Kidney glomerular epithelial cell (primary cell): ENCODE measurements at regions not wholly inside any gene's neighbourhood (a gene's known extent, or its start where the extent isn't known, plus 50 kb on each side); places are given as distances from the start of the nearest gene placed in this dataset.
"Not testable (repeated sequence)": the region's sequence is repeated elsewhere in the genome, so short reads cannot be mapped to it uniquely, and the experiment has no call there.

ENCODE experiments used
- DNase-seq: peaks from one replicate; lab custom pipeline; 2025; lab: John Stamatoyannopoulos, UW

DNA sequence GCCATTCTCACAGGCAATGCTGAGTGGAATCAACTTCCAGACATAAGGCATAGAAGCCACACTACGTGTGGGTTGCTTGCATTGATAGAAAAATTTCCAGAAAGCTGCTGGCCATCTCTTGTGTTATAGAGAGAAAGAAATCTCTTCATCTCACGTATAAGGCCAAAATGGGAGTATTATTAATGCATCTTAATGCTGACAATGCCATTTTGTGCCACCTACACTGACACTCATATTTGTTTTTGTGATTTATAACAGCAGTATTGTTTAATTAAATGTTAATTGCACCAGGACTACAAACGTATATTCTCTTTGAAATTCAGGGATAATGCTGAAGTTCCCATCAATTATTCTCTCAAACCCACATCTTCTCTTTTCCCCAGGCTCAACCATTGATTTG, 56.1 kb upstream of the TMEM132D start:
- DNase-seq = no peak

DNA sequence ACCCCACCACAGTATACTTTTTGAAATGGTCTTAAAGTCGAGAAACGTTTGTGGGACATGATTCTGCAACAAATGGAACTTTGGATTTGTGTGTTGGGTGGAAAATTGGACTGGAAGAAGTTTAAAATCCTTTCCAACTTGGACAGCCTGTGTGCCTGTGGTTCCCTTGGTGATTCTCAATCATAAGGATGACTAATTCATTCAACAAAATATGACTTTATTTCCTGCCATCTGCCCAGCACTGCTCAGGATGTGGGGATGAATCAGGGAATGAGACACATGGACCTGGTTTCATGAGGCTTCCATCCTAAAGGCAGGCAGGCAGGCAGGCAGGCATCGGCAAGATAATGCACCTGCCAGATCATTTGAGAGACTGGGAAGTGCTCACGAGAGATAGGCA, 57.3 kb upstream of the TMEM132D start:
- no peak for DNase-seq

DNA sequence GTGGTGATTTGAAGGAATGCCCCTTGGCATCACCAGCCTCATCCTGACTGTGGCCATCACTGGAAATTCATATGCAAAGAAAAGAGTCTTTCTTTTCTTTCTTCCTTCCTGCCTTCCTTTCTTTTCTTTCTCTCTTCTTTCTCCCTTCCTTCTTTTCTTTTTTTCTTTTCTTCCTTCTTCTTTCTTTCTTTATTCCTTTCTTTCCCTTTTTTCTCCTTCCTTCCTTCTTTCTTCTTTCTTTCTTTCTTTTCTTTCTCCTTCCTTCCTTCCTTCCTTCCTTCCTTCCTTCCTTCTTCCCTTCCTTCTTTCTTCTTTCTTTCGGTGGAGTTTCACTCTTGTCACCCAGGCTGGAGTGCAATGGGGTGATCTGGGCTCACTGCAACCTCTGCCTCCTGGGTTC, 58.0 kb upstream of the TMEM132D start:
- no peak for DNase-seq

DNA sequence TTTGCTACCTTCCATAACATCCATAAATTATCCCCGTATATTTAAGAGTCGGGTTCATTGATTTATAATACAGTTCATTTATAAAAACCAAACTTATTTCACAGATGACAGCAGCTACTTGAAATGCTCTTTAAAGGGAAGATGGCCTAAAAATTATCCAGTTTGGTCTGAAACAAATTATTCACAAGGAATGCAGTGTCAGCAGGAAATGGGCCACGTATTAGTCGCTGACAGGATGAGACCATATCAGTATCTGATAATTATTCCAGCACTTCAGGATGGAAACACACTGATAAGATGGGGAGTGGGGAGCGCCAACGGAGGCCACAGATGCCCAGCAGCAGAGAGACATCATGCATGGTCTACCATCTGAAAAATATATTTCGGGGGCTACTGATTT, 60.5 kb upstream of the TMEM132D start:
- no peak for DNase-seq

DNA sequence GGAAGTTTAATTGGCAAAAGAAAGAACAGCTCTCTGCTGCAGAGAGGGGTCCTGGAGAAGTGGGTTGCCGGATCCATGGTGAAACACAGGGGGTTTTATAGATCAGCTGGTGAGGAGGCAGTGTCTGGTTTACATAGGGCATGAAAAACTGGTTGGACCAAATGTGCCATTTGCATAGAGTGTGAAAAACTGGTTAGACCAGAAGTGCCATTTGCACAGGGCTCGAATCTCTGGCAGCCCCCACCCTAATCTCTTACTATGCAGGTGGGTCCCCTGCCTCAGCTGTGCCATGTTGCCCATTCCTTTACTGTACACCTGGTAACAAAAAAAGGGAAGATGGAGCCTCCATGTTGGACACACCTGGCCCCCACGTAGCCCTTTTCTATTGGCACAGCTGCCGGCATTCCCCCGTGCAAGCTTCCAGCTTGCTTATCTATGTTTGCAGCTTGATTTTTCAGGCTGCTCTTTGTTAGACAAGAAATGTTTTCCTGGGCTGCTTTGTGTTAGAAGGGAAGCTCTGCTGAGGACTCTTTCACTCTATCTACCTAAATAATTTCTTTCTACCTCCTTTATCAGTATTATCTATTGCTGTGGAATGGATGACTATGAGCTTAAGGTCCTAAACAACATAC, 61.1 kb upstream of the TMEM132D start:
- no peak for DNase-seq

DNA sequence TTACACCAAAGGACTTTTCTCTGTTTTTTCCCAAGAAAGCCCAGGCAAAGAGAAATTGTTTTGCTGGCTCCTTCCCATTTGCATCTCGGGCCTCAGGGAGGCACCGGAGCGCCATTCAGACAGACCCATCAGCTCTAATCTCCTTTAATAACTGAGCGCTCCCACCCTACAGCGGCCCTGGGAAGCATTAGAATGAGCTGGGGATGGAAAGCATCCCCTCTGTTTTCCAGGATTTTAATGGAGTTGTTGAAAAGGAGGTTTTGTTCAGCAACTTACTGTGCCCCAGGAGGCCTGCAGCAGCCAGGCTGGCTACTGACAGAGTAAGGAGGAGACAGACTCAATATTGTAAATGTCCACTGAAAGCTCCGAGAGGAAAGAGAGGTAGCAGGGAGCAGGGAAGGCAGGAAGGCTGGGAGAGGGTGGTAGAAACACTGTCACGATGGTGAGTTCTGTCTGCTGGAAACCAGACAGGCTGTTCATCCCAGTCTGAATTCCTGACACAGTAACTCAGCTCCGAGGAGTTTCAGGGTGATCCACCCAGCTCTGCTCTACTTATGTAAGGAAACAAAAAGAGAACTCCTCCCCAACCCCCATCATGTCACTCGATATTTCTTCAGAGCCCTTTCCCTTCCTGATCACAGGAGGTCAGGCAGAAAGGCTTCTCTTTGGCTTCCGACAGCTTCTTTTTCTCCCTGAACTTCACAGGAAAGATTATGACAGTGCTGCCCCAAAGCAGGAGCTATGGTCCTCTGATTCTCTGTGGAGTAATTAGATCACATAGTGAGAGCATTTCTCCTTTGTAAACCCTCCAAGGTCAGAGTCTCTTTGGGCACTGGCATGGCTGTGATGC, 62.5 kb upstream of the TMEM132D start:
- no peak for DNase-seq

DNA sequence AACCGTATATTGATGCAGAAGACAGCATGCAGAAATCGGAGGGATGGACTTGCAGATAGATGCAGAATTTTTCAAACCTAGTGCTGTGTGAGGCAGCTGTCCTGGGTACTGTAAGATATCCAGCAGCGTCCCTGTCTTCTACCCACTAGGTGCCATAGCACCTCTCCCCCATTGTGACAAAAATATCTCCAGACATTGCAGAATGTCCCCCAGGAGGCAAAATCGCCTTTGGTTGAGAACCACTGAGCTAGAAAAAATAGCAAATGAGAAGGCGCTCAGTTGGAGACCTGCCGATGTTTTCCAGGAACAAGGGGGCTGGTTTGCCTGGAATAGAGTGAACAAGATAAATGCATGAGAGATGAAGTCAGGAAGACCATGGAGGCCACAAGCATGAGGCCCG, 67.9 kb upstream of the TMEM132D start:
- no peak for DNase-seq

DNA sequence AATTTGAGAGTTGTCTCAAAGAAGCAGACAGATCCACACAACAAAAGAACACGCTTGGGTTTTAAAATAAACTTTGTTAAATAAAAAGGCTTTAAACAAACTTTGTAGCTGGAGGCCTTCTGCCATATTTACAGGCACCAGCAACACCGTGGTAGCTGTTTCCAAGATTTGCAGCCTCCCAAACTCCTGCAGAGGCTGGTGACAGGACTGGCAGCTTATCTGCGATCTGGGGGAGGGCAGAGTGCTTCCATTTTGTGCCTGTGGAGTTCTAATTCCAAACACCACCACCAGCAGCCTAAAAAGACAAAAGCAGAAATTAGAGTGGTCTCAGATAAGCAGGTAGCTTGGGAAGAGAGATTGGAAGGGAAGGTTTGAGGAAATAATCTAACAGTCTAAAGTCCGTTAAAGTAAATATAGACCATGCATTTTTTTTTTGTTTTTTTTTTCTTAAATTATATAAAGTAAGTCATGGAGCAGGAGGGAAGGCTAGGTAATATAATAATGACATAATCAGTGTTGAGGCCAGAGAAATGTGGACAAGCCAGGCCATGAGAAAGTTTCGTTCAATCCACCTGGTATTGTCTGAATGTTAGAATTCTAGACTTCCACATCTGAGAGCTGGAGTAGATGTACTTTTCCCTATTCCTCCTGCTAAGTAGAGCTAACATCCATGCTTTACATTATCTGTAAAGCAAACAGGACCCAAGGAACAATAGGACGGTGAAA, 69.6 kb upstream of the TMEM132D start:
- no peak for DNase-seq

DNA sequence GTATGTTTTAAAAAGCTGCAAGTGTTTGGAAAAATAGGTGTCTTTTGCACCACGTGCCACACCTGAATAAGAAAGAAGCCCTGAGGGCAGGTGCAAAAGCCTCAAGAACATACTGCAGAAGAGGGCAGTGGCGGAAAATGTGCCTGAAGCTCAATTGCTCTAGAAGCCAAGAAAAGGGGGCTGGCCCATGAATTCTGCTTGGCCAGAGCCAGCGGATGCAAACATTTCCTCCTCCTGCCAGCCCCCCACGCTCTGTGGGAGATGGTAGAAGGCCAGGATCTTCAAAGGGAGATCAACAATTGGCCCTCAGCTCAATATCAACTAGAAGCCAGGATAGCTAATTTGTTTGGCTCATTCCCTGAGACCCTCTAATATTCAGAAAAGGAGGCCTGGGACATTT, 80.3 kb upstream of the TMEM132D start:
- DNase-seq = no peak

DNA sequence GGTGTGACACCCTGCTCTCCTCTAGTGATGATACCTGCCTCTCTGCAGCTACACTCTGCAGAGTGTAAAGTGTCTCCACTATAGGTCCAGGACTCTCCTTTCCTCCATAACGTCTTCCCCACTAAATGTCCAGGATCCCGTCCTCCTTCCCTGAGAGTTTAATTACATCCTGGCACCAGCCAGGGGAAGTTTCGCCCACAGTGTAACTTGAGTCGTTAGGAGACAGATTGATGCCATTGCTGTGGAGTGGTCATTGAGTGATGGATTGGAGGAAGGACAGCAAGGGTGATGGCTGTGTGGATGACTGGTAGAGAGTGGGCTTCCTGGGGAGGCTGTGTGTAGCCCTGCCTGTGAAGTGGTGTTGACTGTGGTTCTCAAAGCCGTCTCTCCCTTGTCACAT, 84.0 kb upstream of the TMEM132D start:
- no peak for DNase-seq

DNA sequence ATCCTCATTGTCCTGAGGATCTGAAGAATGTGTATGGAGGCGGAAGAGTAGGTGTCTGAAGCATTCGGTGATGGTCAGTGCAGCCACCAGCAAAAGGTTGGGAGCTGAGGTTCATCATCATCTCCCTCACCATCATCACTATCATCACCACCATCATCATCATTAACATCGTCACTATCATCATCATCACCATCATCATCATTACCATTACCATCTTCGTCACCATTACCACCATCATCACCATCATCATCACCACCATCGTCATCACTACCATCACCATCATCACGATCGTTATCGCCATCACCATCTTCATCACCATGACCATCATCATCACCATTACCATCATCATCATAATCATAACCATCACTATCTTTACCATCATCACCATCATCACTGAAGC, 90.8 kb upstream of the TMEM132D start:
- no peak for DNase-seq

DNA sequence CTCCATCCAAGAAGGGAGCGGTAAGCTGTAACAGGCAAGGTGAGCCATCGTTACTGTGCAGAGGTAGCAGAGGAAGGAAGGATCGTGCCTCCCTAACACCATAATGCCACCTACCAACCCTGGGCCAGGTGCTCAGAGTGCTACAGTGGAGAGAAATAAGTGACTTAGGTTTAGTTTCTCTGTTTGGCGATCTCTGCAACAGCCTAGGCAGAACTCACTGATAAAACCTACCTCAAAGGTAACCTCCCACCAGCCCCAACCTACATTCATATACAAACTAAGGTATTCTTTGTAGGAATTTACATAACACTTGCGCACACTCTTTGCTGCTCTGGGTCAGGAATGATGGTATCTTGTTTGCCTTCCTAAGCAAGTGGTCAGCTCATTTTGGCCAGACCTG, 93.4 kb upstream of the TMEM132D start:
- no peak for DNase-seq

DNA sequence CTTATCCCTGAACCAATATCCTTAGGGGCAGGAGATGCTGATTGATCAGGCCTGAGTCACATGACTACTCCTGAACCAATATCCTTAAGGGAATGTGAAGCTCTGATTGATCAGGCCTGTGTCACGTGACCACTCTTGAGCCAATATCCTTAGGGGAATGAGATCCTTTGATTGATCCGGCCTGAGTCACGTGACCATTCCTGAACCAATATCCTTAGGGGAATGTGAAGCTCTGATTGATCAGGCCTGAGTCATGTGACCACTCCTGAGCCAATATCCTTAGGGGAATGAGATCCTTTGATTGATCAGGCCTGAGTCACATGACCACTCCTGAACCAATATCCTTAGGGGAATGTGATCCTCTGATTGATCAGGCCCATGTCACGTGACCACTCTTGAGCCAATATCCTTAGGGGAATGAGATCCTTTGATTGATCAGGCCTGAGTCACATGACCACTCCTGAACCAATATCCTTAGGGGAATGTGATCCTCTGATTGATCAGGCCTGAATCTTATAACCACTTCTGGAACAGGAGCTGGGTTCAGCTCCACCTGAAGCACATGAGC, 100.6 kb upstream of the TMEM132D start:
- DNase-seq = not testable (repeated sequence)

DNA sequence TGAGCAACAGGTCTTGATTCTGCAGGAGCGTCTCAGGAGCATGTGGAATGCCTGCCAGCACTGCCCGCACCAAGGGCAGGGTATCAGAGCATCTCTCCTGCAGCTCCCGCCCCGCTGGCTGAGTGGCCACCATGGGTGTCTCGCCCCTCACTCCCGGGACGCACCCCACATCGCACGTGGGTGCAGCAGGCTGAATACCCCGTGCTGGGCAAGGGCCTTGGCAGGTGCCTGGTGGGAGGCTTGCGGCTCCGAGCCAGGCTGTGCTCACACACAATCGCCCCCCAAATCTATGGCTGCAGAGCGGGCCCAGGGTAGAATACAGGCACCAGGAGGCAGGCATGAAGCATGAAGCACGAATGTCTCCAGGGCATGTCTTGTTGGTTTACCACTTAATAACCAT, 103.9 kb upstream of the TMEM132D start:
- DNase-seq = no peak

DNA sequence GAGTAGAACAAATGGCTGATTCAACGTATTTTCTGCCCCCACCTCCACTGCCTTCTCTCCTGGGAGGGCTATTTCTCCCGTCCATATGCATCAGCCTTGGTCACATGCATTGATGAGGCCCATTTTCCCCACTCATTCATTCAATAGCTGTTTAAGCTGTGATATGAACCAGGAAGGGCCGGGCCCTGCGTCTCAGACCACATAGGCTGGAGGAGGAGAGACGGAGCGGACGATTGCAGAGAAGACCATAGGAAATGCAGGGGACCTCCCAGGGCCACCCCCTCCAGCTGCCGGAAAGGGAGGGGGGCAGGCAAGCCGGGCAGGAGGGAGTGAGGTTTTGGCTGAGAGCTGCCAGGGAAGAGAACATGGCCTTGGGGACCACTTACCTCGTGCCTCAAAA, 104.4 kb upstream of the TMEM132D start:
- DNase-seq = no peak

DNA sequence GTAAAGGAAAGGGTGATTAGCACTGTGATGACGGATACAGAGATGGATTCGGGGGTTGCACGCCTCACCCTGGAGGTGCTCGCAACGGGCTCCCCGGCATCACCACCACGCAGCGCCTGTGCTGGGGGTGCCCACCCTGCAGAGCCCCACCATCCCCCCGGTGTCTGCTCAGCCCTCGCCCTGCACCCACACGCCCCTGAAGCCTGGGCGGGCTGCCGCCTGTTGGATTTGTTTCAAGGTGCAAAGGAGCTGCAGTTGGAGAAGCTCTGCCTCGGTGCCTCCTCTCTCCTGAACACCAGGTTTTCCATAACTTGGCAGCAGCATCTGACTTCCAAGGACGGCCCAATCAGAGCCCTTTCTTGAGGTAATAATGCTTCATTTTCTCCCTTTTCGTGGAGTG, 106.1 kb upstream of the TMEM132D start:
- DNase-seq = no peak

DNA sequence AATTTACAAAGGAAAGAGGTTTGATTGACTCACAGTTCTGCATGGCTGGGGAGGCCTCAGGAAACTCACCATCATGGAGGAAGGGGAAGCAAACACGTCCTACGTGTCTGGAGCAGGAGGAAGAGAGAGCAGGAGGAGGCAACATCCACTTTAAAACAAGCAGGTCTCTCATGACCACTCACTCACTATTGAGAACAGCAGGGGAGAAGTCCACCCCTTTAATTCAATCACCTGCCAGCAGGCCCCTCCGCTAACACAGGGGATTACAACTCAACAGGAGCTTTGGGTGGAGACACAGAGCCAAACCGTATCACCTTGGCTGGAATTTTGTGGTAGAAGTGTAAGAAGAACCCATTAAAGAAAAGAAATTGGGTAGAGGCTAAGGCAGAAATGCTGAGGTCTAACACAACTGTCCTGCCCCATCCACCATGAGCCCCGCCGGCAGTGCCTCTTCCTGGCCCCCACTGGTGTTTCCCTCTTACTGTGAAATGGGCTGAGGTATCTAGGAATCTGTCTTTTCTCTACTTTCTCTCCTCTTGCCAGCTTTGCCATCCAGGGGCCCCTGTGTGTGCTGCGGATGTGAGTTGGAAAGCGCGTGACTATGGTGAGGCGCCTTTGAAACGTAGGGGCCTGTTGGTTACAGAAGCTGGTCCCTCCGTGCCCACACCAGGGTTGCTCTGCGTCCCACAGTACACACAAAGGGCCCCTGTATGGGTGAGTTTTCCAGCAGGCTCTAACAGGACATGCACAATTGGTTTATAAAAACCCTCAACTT, 108.0 kb upstream of the TMEM132D start:
- DNase-seq = no peak

DNA sequence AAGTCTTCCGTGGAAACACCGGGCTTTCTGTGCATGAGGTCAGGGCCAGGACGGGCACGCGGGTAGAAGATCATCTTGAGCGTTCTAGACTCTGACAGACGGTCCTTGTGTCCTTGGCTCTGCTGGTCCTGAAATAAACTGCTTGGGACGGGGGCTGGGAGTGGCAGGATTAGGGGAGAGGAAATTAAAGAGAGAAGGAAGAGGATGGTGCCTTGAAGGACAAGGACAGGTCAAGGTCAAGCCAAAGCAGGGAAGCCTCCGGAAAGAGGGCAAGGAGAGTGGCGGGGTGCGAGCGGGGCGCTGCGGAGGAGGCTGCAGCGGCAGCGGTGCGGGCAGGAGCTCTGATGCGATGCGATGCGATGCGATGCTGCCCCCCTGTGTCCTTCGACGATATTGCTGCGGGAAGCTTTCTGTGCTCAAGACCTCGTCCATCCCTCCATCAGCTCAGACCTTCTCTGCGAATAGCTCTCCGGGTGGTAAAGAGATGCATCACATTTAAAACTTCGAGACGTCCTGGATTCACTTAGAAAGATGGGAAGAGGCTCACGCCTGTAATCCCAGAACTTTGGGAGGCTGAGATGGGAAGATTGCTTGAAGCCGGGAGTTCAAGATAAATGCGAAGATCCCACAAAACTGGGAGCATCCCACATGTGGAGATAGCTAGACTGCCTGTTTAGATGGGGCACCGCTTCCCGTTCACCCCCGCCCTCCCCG, 110.1 kb upstream of the TMEM132D start:
- peak; percentile 52 for DNase-seq

DNA sequence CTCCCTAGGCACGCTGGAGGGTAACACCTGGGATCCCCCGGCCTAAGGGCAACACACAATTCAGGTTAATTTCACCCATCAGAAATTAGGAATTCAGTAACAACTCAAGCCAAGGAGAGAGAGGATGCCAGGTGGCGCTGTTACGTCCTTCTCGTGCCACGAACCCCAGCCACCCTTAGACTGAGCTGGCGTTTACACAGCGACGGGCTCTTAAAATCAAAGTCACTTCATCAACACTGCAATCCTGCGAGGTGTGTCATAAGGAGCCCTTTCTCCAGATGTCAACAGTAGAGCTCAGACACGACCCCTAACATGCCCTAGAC, 110.6 kb upstream of the TMEM132D start:
- DNase-seq = no peak

DNA sequence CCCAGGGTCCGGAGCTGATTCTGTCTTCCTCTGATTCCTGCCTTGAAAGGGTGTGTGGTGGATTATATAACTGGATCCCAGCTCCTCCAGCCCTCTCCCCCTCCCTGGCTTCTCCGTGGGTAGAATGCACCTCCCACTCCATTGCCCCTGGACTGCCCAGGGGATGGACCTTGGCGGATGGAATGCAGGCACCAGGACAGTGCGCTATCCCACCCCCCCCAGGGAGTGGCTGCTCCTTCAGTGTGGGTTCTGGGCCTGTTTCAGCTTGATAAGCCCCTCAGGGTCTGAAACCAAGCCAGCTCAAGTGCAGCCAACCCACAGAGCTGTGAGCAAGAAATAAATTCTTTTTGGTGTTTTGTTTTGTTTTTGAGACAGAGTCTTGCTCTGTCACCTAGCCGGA, 112.4 kb upstream of the TMEM132D start:
- no peak for DNase-seq

DNA sequence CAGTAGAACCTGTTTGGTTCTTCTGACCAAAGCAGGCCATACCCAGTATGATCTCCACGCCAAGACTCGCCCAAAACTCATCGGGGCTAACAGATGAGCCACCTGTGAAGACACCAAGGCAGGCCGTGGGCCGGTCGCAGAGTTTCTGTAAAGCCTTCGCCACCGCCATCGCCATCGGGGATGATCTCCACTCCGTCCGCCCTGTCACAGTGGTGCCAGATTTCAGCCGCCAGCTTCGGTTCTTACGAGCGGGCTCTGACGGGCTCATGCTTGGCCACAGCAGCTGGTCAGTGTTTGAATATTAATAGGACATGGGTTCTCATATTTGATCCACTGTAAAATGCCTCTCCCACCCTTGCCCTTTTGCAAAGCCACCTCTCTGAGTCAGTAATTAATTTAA, 113.2 kb upstream of the TMEM132D start:
- no peak for DNase-seq
